GM23248 (cell line): ENCODE measurements at regions not wholly inside any gene's neighbourhood (a gene's known extent, or its start where the extent isn't known, plus 50 kb on each side); places are given as distances from the start of the nearest gene placed in this dataset.
"Not testable (repeated sequence)": the region's sequence is repeated elsewhere in the genome, so short reads cannot be mapped to it uniquely, and the experiment has no call there.

Experiments used
- DNase-seq: peaks from one replicate; pipeline ENCODE4 v3.0.0-alpha.2; 2015
- H2AFZ ChIP-seq: fragments of 200-600 bp; sonication (generic); 2 replicates; pipeline ENCODE4 v1.6.1; 2016; ENCODE audit warnings: antibody characterized with exemption
- H3F3A ChIP-seq: fragments of 200-600 bp; sonication (generic); 2 replicates; pipeline ENCODE4 v1.6.1; 2016; ENCODE audit warnings: mild to moderate bottlenecking, antibody characterized with exemption, mixed run types; ENCODE audit not compliant: insufficient read depth
- H3K27ac ChIP-seq: fragments of 200-600 bp; sonication (generic); 2 replicates; pipeline ENCODE4 v1.5.1; 2016; ENCODE audit warnings: mild to moderate bottlenecking
- H3K27me3 ChIP-seq: fragments of 200-600 bp; sonication (generic); replicated peaks from 2 replicates; pipeline ENCODE4 v1.6.1; 2016; ENCODE audit warnings: mild to moderate bottlenecking; ENCODE audit not compliant: insufficient read depth
- H3K36me3 ChIP-seq: fragments of 200-600 bp; sonication (generic); 2 replicates; pipeline ENCODE4 v1.6.1; 2016; ENCODE audit warnings: low read depth, mild to moderate bottlenecking
- H3K4me1 ChIP-seq: fragments of 200-600 bp; sonication (generic); 2 replicates; pipeline ENCODE4 v1.6.1; 2016; ENCODE audit warnings: mild to moderate bottlenecking; ENCODE audit not compliant: insufficient read depth
- H3K4me2 ChIP-seq: fragments of 200-600 bp; sonication (generic); one replicate; pipeline ENCODE4 v1.6.1; 2016; ENCODE audit warnings: mild to moderate bottlenecking; ENCODE audit not compliant: unreplicated experiment
- H3K4me3 ChIP-seq: fragments of 200-600 bp; sonication (generic); 2 replicates; pipeline ENCODE4 v1.5.1; 2016; ENCODE audit warnings: mild to moderate bottlenecking
- H3K79me2 ChIP-seq: fragments of 200-600 bp; sonication (generic); 2 replicates; pipeline ENCODE4 v1.6.1; 2016; ENCODE audit warnings: mild to moderate bottlenecking; ENCODE audit not compliant: insufficient read depth
- H3K9ac ChIP-seq: fragments of 200-600 bp; sonication (generic); 2 replicates; pipeline ENCODE4 v1.6.1; 2016; ENCODE audit warnings: mild to moderate bottlenecking
- H3K9me2 ChIP-seq: fragments of 200-600 bp; sonication (generic); 2 replicates; pipeline ENCODE4 v1.6.1; 2016; ENCODE audit warnings: mixed run types, mild to moderate bottlenecking, moderate library complexity; ENCODE audit not compliant: insufficient read depth
- H3K9me3 ChIP-seq: fragments of 200-600 bp; sonication (generic); one replicate; pipeline ENCODE4 v1.6.1; 2017; ENCODE audit warnings: low read depth
- H4K20me1 ChIP-seq: fragments of 200-600 bp; sonication (generic); 2 replicates; pipeline ENCODE4 v1.6.0; 2016; ENCODE audit not compliant: insufficient read depth
- EZH2 ChIP-seq: fragments of 200-600 bp; sonication (generic); IDR thresholded peaks from 2 replicates; pipeline ENCODE4 v1.6.1; 2018; ENCODE audit warnings: antibody characterized with exemption, mild to moderate bottlenecking; ENCODE audit not compliant: insufficient read depth, poor library complexity, severe bottlenecking
- EZH2phosphoT487 ChIP-seq: fragments of 200-600 bp; sonication (generic); IDR thresholded peaks from 2 replicates; pipeline ENCODE4 v1.6.1; 2018; ENCODE audit warnings: antibody characterized with exemption, moderate library complexity, mild to moderate bottlenecking, low read depth; ENCODE audit not compliant: insufficient read depth
- whole genome bisulfite sequencing, 2 experiments: methylation state at CpG; one replicate each; pipeline ENCODE4 v1.1.6; 2015 to 2017; ENCODE audit warnings: low lambda C conversion rate in 2 of 2, low coverage in 1 of 2; ENCODE audit errors: missing lambda C conversion rate in 2 of 2; 5-methylcytosine and 5-hydroxymethylcytosine counted together
- in situ Hi-C: fragments of 300-500 bp; cut with MboI; formaldehyde crosslinking; loops from 2 replicates; pipeline ENCODE4 v1.15.0; 2020

GRCh38 chr1:121595089-121595488 is 410.3 kb downstream of the SRGAP2C start:
- Histone ChIP-seq H3K9me3 (no peaks in the 10 kb centered on the region), H4K20me1 (no peaks in the 10 kb centered on the region), H3K27ac (no peak overlapping the region), H3K36me3 (no peaks in the 10 kb centered on the region), H3K9me2 (no peaks in the 10 kb centered on the region), H2AFZ (no peak overlapping the region), H3K4me2 (no peak overlapping the region), H3K9ac (no peak overlapping the region), H3K79me2 (no peaks in the 10 kb centered on the region), H3F3A (no peaks in the 10 kb centered on the region), H3K4me1 (no peaks in the 10 kb centered on the region), H3K27me3 (0 out of 2 replicates have a peak, but pooled peaks cover 4% of the 10 kb centered on the region), H3K4me3 (no peak overlapping the region)
- DNase-seq = no peak
- TF ChIP-seq EZH2 = no peak
- no peak for TF ChIP-seq EZH2phosphoT487
- in situ Hi-C loops = no loop called here

- H3K4me3 ChIP-seq, H3K79me2 ChIP-seq, H3K9ac ChIP-seq, H2AFZ ChIP-seq, H3K9me3 ChIP-seq, H3K4me1 ChIP-seq, in situ Hi-C loops, H4K20me1 ChIP-seq, H3K4me2 ChIP-seq, H3K27me3 ChIP-seq, DNase-seq, H3F3A ChIP-seq, H3K9me2 ChIP-seq, H3K27ac ChIP-seq, H3K36me3 ChIP-seq: not testable (repeated sequence)
- 0% methylated on average over 1 to 2 of the region's 3 CpGs for WGBS, 2 experiments
Observed at GRCh38 chr1:121604843-121605444, 420.2 kb downstream of the SRGAP2C start.

- H3K79me2 ChIP-seq, H4K20me1 ChIP-seq, H2AFZ ChIP-seq, H3K9me3 ChIP-seq, H3F3A ChIP-seq, H3K4me1 ChIP-seq, H3K36me3 ChIP-seq, H3K27ac ChIP-seq, H3K9ac ChIP-seq, H3K4me3 ChIP-seq, in situ Hi-C loops, DNase-seq, H3K27me3 ChIP-seq, H3K4me2 ChIP-seq, H3K9me2 ChIP-seq: not testable (repeated sequence)
- WGBS, 2 experiments = 75% methylated on average over 1 of the region's 2 CpGs; no CpG with 5 or more reads in 1 of the 2 experiments
Observed at GRCh38 chr1:121607499-121607898, 422.7 kb downstream of the SRGAP2C start.
